EH (cell line): ENCODE measurements at regions not wholly inside any gene's neighbourhood (a gene's known extent, or its start where the extent isn't known, plus 50 kb on each side); places are given as distances from the start of the nearest gene placed in this dataset.
A peak's percentile ranks its signal among the peaks of the same experiment; 100 is the strongest.

Source experiments
- DNase-seq: peaks from one replicate; pipeline ENCODE4 v3.0.0-alpha.2; 2015; ENCODE audit warnings: low read depth

DNA sequence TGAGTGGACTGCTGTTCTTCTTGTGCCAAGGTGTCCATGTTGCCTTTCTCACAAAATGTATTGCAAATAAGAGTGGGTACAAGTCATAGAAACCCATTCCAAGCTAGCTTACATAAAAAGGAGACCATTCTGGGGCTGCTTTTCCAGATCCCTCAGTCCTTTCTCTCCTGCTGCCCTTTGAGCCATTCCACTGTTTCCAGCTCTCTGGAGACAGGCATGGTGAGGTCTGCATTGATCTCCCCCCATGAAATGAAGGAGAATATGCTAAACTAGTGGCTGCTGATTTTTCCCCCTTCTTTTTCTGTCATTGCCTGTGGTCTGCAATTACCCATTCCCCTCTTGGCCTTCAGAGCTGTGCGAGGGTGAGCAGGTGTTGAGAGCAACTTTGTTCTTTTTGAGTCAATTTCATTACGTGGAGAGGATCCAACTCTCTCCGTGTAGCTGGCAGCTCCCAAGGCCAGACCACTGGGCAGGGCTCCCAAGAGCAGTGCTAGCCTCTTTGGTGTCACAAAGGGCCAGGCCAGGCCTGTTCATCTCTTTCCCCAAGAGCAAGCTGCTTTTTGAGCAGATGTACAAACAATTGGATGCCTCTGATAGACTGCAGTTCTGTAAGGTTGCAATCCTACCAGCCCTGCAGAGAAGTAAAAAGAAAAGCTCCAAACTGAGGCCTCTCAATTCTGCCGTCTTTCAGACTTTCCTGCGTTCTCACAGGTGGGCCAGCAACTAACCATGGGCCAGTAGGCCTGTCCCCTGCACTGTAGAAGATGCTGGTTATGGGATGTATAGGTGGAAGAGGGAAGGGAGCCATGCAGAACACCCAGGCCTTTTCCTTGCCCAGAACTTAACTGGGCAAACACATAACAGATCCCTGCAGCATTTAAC is 96.1 kb upstream of the ARMC2 start:
- no peak for DNase-seq

DNA sequence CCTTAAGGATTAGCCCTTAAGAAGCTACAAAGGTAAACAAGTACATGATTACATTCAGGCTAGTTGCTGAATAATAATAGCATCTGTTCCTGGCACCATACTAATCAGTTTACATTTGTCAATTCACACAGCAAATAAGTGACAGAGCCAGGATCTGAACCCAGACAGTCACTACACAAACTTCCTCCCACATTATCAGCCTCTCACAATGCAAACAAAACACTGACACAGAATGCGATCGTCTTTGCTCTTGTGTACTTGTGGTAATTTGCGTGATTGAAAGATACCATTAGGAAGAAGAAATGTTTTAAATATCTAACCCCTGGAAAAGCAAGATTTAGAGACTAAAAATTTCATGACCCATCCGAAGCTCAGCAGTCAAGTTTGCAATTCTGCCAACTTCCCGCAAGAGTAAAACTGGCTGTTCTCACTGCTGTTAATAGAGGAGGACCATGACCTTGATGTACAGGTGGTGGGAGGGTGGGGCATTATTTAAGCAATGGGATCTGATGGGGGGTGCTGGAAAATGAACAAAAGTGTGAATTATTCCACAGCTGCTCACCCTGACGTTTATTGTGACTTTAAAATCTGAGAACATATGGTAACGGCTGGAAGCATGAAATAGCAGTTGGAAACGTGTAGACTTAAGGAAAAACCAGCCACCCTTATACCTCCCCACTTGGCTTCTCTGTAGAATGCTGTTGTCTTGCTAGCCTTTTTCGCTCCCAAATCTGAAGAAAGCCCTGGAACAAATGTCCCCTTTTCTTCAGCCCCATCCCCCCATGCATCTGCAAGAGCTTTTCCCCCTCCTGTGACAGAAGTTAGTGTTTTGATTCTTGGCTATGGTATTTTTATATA is 95.3 kb upstream of the ARMC2 start:
- DNase-seq = no peak

DNA sequence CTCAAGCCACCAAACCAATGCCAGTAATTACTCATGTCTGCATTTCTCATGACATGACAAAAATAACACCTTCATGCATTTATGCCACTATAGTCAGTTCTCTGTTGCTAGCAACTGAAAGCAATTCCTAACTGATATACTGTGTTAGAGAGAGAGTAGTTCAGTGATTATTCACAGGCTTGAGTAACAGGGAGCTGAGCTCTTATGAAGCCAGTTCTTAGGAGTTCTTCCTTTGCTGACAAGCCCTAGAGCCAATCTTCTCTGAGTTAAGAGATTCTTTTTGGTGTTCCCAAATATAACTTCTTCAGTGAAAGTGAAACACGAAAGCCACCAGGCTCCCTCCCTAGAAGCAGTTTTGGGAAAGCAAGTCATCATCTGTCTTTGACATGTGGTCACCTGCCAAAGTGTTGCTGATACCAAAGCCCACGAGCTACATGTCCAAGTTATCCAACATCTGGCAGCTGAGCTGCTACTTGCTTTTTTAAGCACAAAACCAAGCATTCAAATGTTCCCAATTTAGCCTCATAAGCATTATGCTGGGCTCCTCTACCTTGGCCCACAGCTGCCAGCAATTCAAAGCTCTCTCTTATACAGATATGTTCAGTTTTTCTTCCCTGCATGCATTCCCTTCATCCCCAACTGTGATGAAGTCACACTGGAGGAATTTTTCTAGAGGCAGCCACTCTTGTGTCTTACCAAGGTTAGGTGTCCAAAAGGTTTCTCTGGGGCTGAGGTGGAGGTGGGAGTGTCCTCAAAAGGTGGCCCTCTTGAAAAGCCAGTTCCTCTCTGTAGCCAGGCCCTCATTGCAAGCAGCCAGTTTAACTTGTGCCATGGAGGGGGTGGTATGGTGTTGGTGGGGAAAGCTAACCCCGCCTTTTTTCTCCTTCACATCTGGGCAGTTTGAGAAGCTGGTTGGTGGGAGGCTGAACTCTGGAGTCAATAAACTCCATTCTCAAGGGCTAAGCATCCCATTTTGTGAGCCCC is 92.7 kb upstream of the ARMC2 start:
- peak; percentile 36 for DNase-seq

DNA sequence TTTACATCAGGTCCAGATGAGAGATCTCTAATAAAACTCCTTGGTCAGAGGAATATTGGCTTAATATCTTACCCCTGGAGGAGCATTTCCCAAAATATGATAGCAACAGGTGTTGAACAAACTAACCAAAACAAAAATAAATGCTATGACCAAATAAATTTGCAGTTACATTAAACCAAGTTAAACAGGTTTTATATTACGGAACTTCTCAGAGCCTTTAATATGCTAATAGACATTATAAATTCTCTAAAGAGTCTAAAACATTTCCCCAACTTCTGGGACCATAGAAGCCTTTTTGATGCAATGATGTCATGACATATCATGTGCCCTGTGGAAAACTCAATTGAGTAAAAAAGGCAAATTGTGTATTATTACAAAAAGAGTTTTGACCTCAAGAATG is 90.9 kb upstream of the ARMC2 start:
- DNase-seq = no peak

DNA sequence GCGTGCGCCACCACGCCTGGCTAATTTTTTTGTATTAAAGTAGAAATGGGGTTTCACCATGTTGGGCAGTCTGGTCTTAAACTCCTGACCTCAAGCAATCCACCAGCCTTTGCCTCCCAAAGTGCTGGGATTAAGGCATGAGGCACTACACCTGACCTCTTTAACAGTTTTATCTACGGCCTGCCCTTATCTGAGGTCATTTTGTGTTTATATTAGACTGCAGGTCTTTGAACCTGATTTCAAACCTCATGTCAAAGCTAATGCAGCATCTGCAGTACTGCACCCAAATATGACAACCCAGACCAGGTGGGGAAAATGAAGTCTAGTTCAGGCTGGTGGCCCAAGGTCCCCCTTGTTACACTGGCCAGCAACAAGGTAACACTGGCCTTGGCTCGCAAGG is 89.3 kb upstream of the ARMC2 start:
- no peak for DNase-seq

DNA sequence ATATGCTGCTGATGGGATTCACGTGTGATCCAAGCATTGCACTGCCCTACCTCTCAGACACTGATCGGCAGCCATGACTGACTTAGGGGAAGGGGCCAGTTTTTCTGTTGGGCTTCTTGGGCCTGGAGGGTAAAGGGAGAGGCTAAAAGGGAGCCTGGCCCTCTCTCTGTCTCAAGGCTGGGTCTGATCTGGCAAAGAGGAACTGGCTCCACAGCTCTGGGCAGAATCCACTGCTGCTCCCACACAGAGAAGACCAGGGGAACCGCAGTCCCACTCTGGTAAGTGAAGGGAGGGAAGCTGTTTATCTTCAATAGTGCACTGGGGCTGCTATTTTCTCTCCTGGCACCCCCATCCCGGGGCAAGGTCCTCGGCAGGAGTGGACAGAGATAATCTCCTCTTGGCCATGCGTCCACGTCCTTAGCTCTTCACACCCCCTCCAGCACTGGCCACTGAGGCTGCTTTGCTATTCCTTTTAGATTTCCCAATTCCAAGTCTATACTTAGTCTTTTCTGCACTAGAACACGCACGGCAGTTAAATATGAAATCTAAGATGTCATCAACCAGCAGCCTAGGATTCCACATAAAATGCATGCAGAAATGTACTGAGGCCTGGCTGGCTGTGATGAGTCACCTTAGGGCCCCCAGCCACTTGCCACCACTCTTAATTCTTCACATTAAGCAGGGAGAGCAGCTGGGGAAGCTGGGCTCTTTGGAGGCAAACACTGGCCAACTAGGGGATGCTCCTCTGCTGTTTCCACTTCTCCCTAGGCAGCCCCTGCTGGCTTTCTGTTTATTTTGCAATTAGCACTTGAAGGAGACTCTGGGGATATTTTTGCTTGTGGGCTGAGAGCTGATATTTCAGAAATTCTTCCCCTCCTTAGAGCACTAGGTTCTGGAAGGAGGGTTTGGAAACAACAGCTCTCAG is 87.8 kb upstream of the ARMC2 start:
- peak; percentile 57 for DNase-seq

DNA sequence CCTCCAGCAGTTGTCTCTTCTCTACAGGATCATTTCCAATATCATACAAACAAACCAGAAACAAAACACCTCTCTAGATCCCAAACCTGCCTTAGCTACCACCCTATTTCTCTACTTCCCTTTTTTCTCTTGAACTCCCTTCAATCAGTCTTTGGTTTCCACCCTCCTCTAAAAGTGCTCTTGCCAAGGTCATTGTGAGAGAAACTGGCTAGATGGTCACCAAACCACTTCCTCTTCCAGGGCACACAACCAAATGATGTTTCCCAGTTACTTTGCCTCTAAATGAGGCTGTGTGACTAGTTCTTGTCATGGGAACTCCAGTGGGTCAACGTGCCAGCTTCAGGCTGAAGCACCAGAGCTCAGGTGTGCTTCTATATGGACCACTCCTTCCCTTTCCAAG is 85.8 kb upstream of the ARMC2 start:
- no peak for DNase-seq

DNA sequence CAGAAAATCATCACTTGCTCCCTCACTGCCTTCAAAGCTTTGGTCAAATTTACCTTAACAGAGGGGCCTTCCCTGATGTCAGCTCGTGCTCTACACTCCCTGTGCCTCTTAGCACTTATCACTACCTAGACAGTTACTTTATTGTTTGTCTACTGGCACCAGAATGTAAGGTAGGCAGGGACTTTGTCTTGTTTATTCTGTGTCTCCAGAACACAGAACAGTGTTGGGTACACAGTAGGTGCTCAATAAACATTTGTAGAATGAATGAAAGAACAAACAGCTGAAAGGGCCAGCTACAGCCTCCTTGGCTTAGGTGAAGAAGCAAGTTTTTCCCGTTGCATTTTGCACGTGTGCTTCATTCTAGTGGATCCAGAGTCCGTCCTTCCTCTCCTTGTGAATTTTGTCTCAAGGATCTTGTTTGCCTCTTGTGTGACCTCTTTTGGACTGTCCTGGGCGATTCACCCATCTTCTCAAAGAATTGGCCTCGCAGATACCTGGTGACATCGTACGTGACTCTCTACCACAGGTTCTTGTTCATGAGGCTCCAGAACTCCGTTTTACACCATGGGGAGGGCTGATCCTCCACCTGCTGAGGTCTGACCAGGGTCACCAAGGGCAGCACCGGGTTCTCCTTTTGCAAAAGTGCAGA is 84.2 kb upstream of the ARMC2 start:
- DNase-seq = no peak

DNA sequence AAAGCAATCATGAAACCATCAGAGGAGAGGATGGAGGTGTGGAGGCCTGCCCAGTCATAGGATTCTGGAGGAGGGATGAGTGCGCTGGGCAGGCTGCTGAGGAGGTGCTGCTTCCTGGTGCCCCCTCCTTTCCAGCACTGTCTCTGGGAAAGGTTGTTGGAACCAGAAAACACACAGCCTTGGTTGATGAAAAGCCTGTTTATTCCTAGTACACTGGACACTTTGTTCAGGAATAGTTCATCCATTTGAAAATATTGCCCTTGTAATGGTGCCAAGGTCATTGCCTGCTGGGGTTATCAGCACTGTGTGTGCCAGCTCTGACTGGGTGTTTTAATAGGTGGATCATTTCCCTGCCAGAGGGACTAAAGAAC is 83.7 kb upstream of the ARMC2 start:
- DNase-seq = no peak

DNA sequence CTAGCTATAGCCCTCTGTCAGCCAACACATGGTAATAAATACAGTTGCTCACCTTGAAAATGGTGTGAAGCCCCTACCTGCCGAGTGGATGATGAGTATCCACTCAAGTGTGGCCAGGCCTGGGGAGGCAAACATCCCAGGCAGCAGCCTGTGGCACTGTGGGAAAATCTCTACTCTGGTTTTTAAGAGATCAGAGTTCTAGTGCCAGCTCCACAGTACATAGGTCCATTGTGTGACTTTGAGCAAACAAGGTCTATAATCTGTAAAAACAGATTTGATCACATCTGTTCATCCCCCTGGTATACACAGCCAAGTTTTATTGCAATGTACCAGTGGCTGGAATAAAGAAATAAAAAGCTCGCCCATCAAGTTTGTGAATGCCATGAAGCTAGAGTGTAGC is 82.7 kb upstream of the ARMC2 start:
- DNase-seq = no peak

DNA sequence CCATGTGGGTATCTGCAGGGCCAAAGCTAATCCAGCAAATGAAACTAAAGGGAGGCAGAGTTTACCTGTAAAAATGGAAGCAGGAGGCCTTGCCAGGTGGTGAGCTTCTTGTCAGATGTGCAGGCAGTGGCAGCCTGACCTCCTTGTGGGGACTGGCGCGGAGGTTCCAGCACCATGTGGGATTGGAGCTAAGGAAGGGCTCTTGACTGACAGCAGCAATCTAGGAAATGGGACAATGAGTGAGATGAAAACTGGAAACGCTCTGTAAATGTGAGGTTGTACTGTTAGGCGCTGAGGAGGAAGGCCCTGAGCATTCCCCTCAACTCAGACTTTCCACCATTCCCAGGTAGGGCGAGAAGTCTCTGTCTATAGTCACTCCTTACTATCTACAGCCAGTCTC is 81.8 kb upstream of the ARMC2 start:
- no peak for DNase-seq

DNA sequence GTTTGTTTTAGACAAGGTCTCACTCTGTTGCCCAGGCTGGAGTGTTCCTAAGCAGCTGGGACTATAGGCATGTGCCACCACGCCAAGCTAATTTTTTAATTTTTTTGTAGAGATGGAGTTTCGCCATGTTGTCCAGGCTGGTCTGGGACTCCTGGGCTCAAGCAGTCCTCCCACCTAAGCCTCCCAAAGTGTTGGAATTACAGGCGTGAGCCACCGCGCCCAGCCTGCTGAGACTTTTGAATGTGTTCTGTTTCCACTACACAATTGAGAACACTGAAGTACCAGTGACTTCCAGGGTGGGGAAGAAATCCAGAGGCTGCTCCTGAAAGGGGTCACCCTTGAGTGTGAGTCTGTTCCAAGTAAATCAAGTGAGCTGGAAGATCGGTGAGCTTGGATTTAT is 81.3 kb upstream of the ARMC2 start:
- DNase-seq = no peak

DNA sequence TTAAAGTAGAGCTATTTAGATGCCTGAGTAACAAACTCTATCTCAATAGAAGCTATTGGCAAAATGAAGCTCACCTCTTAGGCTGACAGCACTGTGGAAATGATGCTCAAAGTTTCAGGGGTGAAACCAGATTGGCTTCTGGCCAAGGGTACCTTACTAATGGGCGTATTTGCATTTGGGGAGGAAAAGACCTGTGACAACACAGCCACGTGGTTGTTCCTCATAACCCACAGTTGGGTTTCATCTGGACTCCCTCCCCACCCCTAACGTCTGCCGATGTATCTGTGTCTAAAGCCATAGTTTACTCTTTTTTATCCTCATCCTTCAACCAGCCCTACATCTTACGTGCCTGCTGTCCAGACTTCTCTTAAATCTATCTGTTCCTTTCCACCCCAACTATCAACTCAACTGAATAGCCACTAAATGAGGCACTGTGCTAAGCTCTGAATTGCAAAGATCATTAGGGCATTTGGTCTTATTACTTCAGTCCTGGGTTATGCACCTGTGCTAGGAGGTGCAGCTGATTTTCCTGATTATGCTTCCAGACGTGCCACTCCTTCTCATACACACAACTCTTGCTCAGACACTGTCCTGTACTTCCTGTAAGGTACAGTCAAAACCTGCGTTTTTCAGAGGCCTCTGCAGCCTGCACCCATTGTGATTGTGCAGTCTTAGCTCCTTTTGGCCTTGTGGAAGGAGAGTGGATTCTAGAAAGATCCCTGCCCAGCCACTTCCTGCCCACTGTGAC is 80.6 kb upstream of the ARMC2 start:
- no peak for DNase-seq

DNA sequence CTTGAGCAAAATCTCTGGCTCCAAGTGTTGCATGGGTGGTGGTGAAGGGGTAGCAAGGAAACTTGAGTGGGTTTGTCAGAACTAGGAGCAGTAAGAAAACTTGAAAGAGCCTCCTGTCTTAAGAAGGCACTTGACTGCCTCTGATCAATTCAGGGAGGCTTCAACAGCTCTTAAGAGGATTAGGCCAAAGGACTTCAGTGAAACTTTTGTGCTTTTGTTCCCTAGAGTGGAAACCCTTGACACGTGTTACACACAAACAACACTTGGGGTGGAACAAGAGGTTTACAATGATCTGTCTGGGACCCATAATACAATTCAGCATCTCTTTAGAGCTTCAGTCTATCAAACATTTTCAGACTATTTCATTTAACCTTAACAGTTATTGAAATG is 80.1 kb upstream of the ARMC2 start:
- no peak for DNase-seq

DNA sequence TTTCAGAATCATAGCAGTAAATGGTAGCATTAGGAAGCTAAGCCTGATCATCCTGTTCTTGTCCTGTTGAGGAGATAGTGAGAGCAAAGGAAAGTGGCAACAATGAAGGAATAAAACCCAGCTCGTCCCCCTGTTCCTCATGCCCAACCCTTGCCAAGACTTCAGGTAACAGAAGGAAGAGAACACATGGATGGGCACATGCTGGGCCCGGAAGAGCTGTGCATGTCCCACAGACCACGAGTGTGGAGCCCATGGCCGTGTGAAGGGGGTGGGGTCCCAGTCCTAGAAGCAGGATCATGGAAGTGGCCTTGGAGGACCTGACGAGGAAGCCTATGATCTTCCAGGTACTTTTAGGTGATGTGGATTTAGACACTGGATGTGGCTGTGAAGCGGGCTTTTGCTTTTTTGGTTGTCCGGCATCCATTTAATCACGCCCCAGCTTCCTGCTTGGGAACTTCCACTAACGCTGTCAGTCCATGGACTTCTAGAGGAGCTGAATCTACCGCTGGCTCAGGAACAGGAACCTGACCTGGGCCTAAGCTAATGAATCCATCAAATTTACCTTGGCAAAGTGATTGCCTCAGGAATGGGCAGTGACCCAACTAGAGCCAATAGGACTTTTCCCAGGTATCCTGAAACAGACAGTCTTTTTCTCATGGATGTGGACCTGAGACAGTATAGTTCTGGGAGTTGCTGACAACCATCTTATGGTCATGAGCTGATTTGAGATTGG is 79.3 kb upstream of the ARMC2 start:
- DNase-seq = no peak

DNA sequence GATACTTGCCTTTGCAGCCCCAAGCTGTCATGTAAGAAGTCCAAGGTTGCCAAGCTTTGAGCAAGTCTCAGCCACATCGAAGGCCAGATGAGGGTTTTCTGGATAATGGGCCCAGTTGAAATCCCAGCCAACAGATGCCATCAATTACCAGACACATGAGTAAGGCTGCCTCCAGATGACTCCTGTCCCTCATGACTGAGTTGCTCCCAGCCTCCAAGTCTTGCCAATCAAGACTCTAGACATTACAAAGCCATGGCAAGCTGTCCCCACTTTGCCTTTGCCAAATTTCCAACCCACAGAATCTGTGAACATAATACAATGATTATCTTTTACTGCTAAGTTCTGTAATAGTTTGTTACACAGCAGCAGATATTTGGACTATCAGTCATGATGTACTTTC is 76.8 kb upstream of the ARMC2 start:
- DNase-seq = peak; percentile 15

DNA sequence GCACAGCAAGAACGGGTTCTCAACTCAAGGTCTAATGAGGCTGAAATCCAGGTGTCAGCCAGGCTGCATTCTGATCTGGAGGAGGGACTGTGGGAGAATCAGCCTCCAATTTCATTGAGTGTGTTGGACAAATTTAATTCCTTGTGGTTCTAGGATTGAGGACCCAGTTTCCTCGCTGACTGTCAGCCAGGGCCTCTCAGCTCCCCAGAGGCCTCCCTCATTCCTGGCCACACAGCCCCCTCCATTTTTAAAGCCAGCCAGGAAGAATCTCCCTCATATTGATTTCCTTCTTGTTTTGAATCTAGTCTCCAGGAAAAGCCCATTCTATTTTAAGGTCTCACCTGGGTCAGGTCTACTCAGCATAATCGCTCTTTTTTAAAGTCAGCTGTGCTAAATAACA is 73.7 kb upstream of the ARMC2 start:
- no peak for DNase-seq

DNA sequence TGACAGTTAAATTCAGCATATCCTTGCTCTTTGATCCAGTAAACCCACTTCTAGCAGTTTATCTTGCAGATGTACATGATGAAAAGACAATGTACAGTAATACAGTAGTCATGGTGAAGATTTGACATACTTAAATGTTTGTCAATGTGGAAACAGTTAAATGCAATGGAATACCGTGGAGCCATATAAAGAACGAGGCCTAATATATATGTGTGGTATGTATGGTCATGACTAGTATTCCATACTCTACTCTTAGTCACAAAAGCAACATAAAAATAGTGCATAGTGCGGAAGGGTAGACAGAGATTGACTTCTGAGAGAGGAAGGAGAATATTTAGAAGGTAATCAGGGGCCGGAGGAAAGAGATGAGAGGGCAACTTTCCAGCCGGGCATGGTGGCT is 70.7 kb upstream of the ARMC2 start:
- no peak for DNase-seq
